GM12878 (cell line): ENCODE measurements at regions not wholly inside any gene's neighbourhood (a gene's known extent, or its start where the extent isn't known, plus 50 kb on each side); places are given as distances from the start of the nearest gene placed in this dataset.

Experiments used
- ATAC-seq: fragments of 200-7000 bp; cut with Tn5 transposase; 3 replicates; pipeline ENCODE4 v1.9.1; 2020; ENCODE audit warnings: mild to moderate bottlenecking, moderate library complexity
- BruUV-seq: library from RNA; stranded (reverse); fragments of 400-500 nt; replicated peaks from 2 replicates; lab custom pipeline; 2021; lab: Mats Ljungman, UMichigan
- CTCF ChIA-PET: fragments of 300-600 bp; sonication (Branson Sonifier 250); formaldehyde crosslinking; extraction: SDS; loops from one replicate; lab custom pipeline; 2021; ENCODE audit warnings: inconsistent platforms; lab: Yijun Ruan, JAX
- POLR2A ChIA-PET: fragments of 350-600 bp; formaldehyde crosslinking; extraction: SDS; loops from one replicate; lab custom pipeline; 2021; ENCODE audit warnings: inconsistent platforms; lab: Charles Lee
- RAD21 ChIA-PET: fragments of 300-600 bp; sonication (Branson Sonifier 250); formaldehyde crosslinking; loops from one replicate; lab custom pipeline; 2023; ENCODE audit warnings: antibody characterized with exemption; ENCODE audit not compliant: unreplicated experiment; lab: Charles Lee
- SMC1A ChIA-PET: fragments of 300-600 bp; sonication (Branson Sonifier 250); formaldehyde crosslinking; loops from one replicate; lab custom pipeline; 2023; ENCODE audit not compliant: unreplicated experiment, uncharacterized antibody; lab: Charles Lee
- DNase-seq: peaks from one replicate; pipeline ENCODE4 v3.0.0-alpha.2; 2011; ENCODE audit warnings: low read depth, low spot score
- FAIRE-seq: peaks from 3 replicates; lab custom pipeline; 2011; peaks lifted over from hg19 to GRCh38; lab: Jason Lieb, UNC
- H2AFZ ChIP-seq: 2 replicates; pipeline ENCODE4 v1.6.0; 2011; ENCODE audit warnings: low read depth, low read length, control low read depth; ENCODE audit not compliant: control insufficient read depth
- H3K27ac ChIP-seq: 2 replicates; pipeline ENCODE4 v1.5.1; 2011; ENCODE audit warnings: control low read depth; ENCODE audit not compliant: control insufficient read depth, insufficient read depth
- H3K27me3 ChIP-seq, 2 experiments: replicated peaks in 1 of 2; 2 replicates each; pipeline versions ENCODE4 v1.6.0 to v1.6.1; 2011; ENCODE audit warnings: low read length in 1 of 2; ENCODE audit not compliant: control insufficient read depth in 2 of 2, insufficient read depth in 2 of 2
- H3K36me3 ChIP-seq, 2 experiments: 2 replicates each; pipeline ENCODE4 v1.5.1; 2011; ENCODE audit warnings: low read length in 1 of 2; ENCODE audit not compliant: control insufficient read depth in 2 of 2, insufficient read depth in 2 of 2
- H3K4me1 ChIP-seq: 2 replicates; pipeline ENCODE4 v1.6.1; 2011; ENCODE audit warnings: mild to moderate bottlenecking, low read length, moderate library complexity, mixed read lengths; ENCODE audit not compliant: control insufficient read depth, insufficient read depth
- H3K4me2 ChIP-seq: 2 replicates; pipeline ENCODE4 v1.6.0; 2011; ENCODE audit warnings: control low read depth; ENCODE audit not compliant: control insufficient read depth, insufficient read depth
- H3K4me3 ChIP-seq: fragments of 200-600 bp; sonication (generic); 2 replicates; pipeline ENCODE4 v1.5.1; 2016
- H3K79me2 ChIP-seq: 2 replicates; pipeline ENCODE4 v1.6.0; 2011; ENCODE audit warnings: low read length; ENCODE audit not compliant: control insufficient read depth, insufficient read depth
- H3K9ac ChIP-seq: 2 replicates; pipeline ENCODE4 v1.8.0; 2011; ENCODE audit warnings: low read length, control low read depth, mixed read lengths; ENCODE audit not compliant: control insufficient read depth, insufficient read depth
- H3K9me3 ChIP-seq: replicated peaks from 3 replicates; pipeline ENCODE4 v1.5.1; 2011; ENCODE audit warnings: mild to moderate bottlenecking, low read length; ENCODE audit not compliant: control insufficient read depth, insufficient read depth
- H4K20me1 ChIP-seq: 2 replicates; pipeline ENCODE4 v1.6.0; 2011; ENCODE audit not compliant: control insufficient read depth, insufficient read depth
- EP300 ChIP-seq, 2 experiments: fragments of 150-350 bp in 1 of 2; IDR thresholded peaks; 2 replicates each; pipeline ENCODE4 v1.6.1; 2011 to 2012; ENCODE audit warnings: low read depth in 2 of 2, low read length in 2 of 2, borderline replicate concordance in 1 of 2, improper control_type of control experiment in 1 of 2, inconsistent platforms in 1 of 2; ENCODE audit not compliant: control insufficient read depth in 1 of 2
- TAF1 ChIP-seq: IDR thresholded peaks from 2 replicates; pipeline ENCODE4 v1.6.1; 2011; ENCODE audit warnings: mild to moderate bottlenecking, low read depth, low read length, borderline replicate concordance
- WGBS: methylation state at CpG from one replicate; pipeline ENCODE4 v1.1.6; 2016; ENCODE audit warnings: low lambda C conversion rate; ENCODE audit not compliant: insufficient replicate concordance, insufficient coverage; ENCODE audit errors: missing lambda C conversion rate; 5-methylcytosine and 5-hydroxymethylcytosine counted together
- in situ Hi-C: fragments of 300-500 bp; cut with MboI; formaldehyde crosslinking; loops from 9 replicates; pipeline ENCODE4 v1.14.3; 2018; ENCODE audit warnings: mixed read lengths
- intact Hi-C: fragments of 100-400 bp; cut with micrococcal nuclease; formaldehyde crosslinking; loops from one replicate; pipeline ENCODE4 v1.14.2; 2022; ENCODE audit not compliant: unreplicated experiment
- TF ChIP-seq, protein P1 (sequence below): IDR thresholded peaks from 2 replicates; pipeline ENCODE4 v1.6.1; 2012; ENCODE audit warnings: improper control_type of control experiment, low read depth, low read length; ENCODE audit not compliant: insufficient replicate concordance

DNA sequence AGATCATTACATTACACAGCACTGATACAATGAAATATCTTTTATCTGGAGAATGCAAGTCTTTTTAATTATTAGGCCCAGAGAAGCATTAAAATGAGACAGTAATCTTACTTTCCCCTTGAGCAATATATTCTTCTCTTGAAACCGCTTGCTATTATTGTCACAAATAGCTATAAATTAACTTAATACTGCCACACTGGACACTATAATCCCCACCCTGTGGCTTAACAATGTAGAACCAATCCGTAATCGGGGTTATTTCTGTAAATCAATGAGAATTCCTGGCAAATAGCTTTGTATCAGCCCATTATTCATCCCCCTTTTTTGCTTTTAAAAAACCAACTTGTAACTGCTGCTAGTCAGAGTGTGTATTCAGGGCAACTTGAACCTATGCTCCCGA lies 366.2 kb upstream of the VWC2 start (continued):
- TF ChIP-seq, protein P1, sequence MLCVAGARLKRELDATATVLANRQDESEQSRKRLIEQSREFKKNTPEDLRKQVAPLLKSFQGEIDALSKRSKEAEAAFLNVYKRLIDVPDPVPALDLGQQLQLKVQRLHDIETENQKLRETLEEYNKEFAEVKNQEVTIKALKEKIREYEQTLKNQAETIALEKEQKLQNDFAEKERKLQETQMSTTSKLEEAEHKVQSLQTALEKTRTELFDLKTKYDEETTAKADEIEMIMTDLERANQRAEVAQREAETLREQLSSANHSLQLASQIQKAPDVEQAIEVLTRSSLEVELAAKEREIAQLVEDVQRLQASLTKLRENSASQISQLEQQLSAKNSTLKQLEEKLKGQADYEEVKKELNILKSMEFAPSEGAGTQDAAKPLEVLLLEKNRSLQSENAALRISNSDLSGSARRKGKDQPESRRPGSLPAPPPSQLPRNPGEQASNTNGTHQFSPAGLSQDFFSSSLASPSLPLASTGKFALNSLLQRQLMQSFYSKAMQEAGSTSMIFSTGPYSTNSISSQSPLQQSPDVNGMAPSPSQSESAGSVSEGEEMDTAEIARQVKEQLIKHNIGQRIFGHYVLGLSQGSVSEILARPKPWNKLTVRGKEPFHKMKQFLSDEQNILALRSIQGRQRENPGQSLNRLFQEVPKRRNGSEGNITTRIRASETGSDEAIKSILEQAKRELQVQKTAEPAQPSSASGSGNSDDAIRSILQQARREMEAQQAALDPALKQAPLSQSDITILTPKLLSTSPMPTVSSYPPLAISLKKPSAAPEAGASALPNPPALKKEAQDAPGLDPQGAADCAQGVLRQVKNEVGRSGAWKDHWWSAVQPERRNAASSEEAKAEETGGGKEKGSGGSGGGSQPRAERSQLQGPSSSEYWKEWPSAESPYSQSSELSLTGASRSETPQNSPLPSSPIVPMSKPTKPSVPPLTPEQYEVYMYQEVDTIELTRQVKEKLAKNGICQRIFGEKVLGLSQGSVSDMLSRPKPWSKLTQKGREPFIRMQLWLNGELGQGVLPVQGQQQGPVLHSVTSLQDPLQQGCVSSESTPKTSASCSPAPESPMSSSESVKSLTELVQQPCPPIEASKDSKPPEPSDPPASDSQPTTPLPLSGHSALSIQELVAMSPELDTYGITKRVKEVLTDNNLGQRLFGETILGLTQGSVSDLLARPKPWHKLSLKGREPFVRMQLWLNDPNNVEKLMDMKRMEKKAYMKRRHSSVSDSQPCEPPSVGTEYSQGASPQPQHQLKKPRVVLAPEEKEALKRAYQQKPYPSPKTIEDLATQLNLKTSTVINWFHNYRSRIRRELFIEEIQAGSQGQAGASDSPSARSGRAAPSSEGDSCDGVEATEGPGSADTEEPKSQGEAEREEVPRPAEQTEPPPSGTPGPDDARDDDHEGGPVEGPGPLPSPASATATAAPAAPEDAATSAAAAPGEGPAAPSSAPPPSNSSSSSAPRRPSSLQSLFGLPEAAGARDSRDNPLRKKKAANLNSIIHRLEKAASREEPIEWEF, result no peak

DNA sequence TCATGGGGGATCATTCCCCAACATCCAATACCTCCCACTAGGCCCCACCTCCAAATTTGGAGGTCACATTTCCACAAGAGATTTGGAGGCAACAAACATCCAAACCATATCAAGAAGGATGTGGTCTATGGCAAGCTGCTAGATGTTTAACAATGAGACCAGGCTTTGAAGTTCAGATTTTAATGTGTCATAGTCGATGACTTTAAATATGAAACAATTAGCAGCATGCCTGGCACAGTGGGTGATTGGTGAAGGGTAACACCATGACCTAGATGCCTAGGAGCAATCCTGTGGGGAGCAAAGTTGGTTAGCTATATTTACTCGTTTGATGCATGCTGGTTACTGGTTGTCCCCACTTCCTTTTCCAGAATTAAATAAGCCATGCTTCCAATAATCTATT lies 356.4 kb upstream of the VWC2 start:
- Histone ChIP-seq H2AFZ (no peak overlapping the region), H3K4me2 (no peak overlapping the region), H3K36me3 (no peaks in the 10 kb centered on the region), H3K4me3 (no peak overlapping the region), H3K79me2 (no peaks in the 10 kb centered on the region), H4K20me1 (no peaks in the 10 kb centered on the region), H3K27ac (no peak overlapping the region), H3K4me1 (no peaks in the 10 kb centered on the region), H3K27me3 (no peaks in the 10 kb centered on the region), H3K9ac (no peak overlapping the region), H3K9me3 (no peaks in the 10 kb centered on the region)
- intact Hi-C loops, result no loop called here
- DNase-seq, result no peak
- no TSS peak for BruUV-seq
- FAIRE-seq, result no peak
- TF ChIP-seq TAF1, result no peak
- no peak for TF ChIP-seq EP300 (IDR thresholded peaks at IDR 0.05; ENCODE audit: borderline replicate concordance in 1 of 2, control insufficient read depth in 1 of 2, low read depth in 2 of 2, low read length in 2 of 2)
- ATAC-seq, result no peak
- ChIA-PET CTCF (no interaction called here), SMC1A (no interaction called here), POLR2A (no interaction called here), RAD21 (no interaction called here)
- WGBS, result 3% methylated on average over 2 of the region's 2 CpGs
- in situ Hi-C loops, result no loop called here
